Dermis microvascular lymphatic vessel endothelial cell (primary cell): ENCODE measurements at regions not wholly inside any gene's neighbourhood (a gene's known extent, or its start where the extent isn't known, plus 50 kb on each side); places are given as distances from the start of the nearest gene placed in this dataset.
"Not testable (repeated sequence)": the region's sequence is repeated elsewhere in the genome, so short reads cannot be mapped to it uniquely, and the experiment has no call there.

Experiments
- DNase-seq, 2 donors: peaks; one replicate each; pipeline versions ENCODE4 v3.0.0 to v3.0.0-alpha.2; 2010; ENCODE audit warnings: low read depth in 2 of 2

DNA sequence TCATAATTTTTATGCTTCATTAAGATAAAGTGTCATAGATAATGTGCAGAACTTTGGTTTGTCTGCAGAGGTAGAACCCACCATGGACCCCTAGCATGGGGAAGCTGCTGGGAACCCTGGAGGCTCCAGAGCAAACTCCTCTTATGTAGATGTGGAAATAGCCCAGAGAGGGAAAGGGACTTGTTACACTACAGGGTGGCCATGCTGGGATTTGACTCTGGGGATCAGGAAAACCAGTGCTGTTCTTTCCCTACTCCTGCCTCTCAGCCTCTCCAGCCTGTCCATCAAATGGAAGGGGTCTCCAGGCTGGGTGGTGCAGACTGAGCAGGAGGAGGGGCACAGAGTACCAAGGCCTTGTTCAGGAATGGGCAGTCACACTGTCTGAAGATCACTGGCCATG, 54.2 kb downstream of the MSX1 start:
- DNase-seq = no peak

DNA sequence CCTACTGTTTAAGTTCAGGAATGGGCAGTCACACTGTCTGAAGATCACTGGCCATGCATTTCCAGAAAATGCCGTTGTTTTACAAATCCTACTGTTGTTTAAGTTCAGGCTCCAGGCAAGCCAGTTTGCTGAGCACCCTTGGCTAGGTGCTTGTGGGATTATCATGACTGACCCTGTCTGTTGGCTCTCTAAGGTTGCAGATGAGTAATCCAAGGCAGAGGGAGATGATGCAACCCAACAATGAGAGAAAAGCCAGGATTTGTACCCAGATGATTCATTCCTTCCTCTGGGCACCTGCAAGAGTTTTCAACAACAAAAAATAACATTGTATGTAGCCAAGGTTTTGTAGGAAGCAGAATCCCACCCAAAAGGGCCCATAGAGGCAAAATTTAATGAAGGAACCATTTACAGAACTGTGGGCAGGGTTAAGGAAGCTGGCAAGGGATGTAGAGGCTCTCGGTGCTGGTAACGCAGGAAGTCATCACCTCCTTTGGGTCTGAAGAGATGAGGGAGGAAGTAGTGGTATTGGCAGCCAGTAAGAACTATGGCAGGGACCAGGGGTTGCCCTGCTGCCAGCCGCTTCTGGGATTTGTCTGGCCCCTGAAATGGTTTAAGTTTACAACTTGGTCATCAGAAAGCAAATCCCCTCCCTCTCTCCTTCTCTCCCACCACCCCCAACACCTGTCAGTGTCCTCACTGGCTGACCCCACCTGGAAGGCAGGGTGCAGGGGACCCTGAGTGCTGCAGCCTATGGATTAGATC, 54.8 kb downstream of the MSX1 start:
- peak in 1 of 2 donors; percentile 15 for DNase-seq

DNA sequence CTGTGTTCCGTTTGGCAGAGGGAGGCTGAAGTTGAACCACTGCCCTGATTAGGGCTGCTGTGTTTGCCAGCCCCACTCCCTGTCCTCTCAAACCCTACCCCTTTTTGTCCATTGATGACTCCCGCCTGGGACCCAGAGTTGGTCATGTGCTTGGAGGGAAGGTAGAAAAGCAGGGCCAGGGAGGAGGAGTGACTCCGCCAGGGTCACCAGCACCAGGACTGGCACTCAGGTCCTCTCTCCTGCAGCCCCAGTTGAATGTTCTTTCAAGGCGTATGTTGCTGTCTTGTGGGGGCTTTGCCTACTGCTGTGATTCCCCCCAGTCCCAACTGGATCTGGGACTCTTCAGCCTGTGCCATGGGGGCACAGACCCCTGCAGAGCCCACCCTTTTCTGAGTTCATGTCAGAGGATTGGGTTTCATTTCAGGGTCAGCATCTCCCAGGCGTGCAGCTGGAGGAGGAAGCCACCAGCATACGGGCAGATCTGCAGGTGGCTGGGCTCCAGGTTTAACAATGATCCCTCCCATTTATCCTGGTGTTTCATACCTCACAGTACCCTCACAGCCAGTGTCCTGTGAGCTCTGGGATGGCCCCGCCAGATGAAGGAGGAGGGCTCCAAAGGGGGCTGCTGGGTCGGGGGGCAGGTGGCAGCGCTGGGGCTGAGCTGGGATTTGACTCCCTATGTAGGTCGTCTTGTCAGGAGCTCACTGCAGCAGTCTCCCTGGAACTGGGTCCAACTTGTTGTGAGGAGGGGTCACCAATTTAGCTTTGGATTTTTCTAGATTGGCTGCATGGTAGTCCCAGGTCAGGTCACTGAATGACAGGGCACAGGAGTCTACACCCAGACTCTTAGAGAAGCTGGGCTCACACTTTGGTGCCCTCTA, 55.7 kb downstream of the MSX1 start:
- no peak for DNase-seq

DNA sequence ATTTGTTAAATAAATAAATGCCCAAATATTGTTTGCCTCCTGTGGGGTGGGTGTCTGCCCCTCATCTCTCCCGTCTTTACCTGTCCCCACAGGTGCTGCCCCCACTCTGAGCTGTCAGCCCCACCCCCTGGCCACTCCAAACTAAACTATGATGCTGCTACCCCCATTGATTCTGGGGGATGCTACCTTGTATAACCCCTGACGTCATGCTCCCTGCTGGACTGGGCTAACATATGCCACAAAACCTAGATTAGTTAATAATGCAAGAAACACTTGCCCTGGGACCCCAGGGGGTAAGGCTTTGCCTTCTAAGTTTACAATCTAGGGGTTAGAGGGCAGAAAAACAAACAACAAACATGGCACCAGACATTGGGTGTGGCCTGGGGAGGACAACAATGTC, 58.6 kb downstream of the MSX1 start:
- no peak for DNase-seq

DNA sequence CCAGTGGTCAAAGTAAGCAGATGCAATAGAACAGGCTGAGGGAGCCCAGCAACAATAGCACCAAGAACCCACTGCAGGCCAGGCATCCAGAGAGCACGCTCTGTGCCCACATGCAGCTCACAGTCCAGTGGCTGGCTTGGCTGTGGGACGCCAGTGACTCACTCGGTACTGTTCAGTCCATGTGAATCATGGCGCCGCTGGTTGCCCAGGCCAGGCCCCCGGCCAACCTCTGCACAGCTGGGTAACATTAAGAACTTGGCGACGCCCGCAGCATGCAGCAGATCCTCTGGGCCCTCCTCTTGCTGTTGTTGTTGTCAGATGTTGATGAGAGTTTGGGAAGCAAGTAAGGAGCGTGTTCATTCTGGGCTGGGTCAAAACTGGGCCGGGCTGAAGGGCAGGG, 60.5 kb downstream of the MSX1 start:
- DNase-seq = no peak

DNA sequence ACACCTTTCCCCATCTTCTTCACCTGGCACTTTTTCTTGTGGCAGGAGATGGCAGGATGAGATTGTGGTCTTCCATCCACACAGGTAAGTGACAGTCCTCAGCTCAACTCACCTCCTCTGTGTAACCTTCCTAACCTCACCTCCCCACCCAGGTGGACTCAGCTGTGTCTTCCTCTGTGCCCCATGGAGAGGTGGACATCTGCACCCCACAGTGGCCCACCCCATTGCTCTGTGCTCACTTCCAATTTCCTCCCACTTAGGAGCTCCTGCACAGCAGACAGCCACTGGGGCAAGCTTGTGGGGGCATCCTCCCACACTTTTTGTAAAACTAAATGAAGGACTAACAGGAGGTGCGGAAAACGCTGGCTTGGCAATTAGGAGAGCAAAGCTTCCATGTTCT, 61.6 kb downstream of the MSX1 start:
- DNase-seq = no peak

DNA sequence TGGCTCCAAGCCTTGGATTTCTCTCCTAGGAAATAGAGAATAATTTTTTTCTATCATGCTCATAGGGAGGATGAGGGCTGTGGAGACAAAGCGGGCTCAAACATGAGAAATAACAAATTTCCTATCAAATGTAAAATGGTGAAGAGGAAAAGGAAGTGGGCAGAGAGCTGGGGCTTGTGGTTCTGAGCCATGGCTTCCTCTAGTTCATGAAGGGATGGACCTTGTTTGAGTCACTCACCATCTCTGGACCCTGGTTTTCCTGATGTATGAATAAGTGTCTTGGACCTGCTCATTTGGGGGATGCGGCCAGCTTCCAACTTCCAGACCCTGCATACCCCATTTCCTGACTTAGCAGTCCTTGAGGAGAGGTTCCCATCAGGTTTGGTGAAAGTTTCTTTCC, 63.0 kb downstream of the MSX1 start:
- no peak for DNase-seq

DNA sequence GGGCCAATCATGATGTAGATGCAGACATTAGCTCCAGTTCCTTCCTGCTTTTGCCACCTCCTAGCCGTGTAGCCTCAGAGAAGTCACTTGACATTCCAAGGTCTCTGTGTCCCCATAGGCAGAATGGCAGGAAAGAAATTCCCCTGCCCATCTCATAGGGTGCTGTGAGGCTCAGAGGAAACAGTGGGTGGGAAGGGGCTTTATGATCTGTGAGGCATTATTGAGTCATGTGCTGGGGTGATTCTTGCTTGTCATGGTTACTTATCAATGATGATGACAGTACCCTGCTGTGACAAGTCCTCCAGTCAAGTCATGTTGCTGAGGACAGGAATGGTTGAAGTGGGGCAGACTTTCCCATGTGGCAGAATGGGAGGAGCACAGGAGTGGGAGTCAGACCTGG, 63.7 kb downstream of the MSX1 start:
- no peak for DNase-seq

DNA sequence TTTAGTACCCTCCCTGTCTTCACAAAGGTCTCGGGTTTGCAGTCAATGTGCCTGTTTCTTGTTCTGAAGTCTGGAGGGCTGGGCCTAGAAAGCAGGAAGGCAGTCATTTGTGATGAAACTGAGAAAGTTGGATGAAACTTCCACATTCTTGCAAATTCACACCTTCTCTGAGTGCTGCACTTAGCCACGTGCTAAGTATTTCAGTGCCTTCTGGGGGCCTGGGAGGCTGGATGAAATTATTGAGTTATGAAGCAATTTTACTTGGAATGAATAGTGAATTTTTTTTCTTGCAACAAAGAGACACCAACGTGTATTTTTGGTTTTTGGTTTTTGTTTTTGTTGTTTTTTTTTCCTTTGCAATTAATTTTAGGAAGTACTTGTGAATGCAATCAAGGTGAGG, 71.2 kb downstream of the MSX1 start:
- no peak for DNase-seq

DNA sequence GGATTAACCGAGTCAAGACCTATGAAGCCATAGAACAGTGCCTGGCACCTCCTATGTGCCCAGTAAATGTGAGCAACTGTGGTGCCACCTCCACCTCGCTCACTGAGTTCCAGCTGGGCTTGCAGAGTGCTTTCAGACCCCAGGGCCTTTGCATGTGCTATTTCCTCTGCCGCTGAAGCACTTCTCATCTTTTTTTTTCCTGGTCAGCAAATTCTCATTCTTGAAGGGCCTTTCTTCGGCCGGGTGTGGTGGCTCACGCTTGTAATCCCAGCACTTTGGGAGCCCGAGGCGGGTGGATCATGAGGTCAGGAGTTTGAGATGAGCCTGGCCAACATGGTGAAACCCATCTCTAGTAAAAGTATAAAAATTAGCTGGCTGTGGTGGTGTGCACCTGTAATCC, 76.5 kb downstream of the MSX1 start:
- DNase-seq = no peak

DNA sequence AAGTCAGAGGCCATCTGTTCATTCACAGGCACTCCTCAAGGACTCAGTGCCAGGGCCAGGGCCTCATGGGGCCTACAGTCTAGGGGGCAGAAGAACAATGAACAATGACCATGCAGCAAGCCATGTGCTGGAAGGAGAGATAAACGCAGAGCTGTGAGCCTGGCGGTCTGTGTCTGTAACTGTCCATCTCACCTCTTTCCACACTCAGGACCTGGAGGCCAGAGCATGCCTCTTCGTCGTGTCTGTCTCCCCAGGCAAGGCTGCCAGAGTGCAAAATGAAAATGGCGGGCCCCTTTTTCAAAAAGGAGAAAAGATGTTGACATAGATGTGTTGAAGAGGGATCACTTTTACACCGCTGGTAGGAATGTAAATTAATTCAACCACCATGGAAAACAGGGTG, 78.5 kb downstream of the MSX1 start:
- no peak for DNase-seq

DNA sequence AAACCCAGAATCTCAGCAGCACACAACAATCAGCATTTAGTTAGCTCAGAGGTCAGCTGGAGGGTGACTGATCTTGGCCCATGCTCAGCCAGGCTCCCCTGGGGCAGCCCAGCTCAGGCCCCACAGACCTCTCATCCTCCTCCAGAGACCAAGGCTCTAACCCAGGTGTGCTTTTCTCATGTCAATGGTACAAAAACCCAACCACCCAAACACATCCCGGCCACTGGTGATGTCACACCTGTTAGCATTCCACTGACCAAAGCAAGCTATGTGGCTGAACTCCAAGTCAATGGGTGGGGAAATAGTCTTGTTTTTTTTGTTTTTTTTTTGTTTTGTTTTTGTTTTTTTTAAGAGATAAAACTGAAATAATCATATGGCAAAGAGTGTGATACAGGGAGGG, 77.5 kb downstream of the CYTL1 start:
- DNase-seq = no peak

DNA sequence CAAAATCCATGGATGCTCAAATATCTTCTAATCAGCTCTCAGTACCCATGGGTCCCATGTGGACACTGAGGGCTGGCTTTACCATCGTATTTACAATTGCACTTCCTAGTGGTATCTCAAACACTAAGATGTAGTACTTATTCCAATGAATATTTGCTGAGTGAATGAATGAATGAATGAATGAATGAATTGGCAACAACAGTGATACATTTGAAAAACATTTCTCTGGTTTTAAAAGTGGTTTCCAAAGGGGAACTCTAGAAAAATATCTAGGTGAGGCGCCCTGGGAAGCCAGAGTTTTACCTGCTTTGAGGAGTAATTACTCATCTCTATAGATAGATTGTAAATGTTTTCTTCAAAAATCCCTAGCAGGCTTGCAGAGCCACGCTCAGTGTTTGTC, 76.6 kb downstream of the CYTL1 start:
- DNase-seq = no peak

DNA sequence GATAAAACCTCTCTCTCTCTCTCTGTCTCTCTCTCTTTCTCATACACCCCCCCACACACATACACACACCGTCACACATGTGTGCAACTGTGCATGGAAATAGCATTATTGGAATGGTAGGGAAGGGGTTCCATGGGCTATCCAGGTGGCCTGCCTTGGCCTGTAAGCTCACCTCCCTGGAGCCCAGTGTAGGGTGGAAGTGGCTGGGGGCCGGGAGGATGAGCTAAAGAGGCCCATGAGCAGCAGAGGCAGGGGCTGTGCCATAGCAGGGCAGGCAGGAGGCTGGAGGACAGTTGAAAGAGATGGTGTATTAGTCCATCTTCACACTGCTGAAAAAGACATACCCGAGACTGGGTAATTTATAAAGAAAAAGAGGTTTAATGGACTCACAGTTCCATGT, 74.2 kb downstream of the CYTL1 start:
- no peak for DNase-seq

DNA sequence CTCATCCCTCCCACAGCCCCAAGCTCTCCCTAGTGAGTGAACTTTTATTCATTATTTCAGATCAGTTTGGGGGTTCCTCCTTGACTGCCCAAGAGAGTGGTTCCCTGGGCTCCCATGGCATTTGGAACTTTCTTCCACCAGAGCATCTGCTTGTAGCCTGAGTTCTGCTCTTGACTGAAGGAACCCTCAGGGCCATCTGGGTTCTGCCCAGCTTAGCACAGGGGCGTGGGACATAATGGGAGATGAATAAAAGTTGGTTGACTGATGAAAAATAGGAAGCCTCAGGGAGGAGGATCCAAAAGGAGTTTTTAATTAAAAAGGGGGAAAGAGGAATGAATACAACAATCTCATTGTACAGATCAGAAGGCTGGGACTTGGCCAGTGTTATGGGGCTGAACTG, 73.4 kb downstream of the CYTL1 start:
- no peak for DNase-seq

DNA sequence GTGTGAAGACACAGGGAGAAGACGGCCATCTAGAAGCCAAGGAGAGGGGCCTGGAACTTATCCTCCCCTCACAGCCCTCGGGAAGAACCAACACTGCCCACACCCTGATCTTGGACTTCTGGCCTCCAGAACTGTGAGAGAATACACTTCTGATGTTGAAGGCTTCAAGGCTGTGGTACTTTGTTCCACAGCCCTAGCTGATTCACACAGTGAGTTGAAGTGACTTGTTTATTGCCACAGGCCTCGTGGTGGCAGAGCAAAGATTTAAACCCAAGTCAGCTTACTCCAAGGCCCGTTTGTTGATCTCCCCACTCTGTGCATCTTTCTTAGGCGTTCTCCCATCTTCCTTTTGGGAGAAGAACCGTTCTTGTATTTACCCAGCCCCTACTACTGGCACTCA, 72.8 kb downstream of the CYTL1 start:
- DNase-seq = no peak

DNA sequence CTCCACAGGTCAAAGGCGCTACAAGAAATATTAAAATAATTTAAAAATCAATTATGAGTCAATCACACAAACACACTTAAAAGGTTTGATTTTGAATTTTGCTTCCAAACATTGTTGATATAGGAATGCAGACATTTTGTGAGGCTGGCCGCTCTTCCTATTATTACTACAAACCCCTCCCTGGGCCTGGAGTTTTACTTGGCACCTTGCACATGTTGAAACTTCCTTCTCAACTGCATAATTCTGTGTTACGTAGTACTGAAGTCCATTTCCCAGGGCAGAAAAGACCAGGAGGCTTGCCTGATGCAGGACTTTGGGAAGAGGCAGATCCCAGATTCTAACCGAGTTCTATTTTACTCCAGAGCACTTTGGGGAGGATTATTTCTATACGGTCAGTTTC, 71.5 kb downstream of the CYTL1 start:
- DNase-seq = no peak

DNA sequence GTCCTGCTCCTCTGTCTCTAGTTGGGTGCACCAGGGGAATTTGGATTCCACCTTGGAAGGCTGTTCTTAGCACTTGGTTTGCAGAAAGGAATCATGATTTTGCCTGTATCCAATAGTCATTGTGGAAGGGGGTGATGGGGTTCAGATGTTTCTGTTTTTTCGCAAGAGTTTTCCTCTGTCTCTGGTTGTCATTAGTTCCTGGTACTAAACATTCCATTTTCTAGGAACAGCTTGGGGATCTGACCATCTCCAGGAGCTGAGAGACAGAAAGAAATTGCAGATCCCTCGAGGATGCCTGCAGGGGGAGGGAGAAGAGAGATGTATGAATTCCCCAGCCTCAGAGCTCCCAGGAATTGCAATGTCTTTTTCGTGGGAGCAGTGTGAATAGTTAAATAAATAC, 70.9 kb downstream of the CYTL1 start:
- DNase-seq = no peak

DNA sequence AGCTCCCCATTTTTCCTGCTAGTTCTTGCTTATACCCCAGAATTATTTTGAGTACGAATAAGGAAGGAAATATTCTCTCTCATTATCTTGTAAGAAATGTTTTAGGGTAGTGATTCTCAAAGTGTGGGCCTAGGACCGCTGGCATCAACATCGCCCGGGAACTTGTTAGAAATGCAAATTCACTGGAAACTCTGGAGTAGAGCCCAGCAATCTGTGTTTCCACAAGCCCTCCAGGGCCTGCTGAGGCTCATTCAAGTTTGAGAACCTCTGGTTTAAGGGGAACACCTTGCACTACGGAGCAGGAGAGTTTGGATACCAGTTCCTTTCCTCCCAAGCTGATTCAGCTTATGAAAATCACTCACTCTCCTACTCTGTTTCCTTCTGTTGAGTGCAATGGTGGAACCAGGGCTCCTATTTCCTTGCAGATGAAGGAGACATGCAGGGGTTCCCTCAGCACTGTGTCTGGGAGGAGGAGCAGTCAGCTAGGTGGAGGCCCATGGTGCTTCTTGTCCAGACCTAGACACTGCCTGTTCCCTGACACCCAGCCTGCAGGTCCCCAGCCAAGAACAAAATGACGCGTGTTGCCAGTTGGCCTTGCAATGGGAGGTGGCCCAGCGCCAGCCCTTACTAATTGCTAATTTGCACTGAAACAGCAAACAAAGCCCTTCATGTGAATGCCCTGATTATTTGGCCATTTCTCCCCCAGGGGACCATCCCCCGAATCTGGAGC, 68.5 kb downstream of the CYTL1 start:
- DNase-seq = no peak

DNA sequence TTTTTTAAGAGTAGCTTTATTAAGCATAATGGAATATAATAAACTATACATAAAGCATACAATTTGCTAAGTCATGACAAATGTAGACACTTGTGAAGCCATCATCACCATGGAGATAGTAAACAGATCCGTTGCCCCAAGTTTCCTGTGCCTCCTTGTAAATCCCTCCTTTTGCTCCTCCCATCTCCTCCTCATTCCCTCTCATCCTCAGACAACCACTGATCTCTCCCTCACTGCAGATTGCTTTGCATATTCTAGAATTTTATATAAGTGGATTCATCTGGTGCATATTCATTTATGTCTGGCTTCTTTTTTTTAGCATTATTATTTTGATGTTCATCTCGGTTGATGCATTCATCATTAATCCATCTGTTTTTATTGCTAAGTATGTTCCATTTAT, 67.0 kb downstream of the CYTL1 start:
- DNase-seq = no peak

DNA sequence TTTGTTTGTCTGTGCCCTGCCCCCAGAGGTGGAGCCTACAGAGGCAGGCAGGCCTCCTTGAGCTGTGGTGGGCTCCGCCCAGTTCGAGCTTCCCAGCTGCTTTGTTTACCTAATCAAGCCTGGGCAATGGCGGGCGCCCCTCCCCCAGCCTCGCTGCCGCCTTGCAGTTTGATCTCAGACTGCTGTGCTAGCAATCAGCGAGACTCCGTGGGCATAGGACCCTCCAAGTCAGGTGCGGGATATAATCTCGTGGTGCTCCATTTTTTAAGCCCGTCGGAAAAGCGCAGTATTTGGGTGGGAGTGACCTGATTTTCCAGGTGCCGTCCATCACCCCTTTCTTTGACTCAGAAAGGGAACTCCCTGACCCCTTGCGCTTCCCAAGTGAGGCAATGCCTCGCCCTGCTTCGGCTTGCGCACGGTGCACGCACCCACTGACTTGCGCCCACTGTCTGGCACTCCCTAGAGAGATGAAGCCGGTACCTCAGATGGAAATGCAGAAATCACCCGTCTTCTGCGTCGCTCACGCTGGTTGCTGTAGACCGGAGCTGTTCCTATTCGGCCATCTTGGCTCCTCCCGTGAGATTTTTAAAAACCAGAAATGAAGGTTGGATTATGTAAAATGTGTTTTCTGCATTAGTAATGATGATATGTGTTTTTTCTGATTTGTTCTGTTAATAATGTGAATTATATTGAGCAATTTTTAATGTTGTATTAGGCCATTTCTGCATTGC, 59.7 kb downstream of the CYTL1 start:
- DNase-seq = not testable (repeated sequence)

DNA sequence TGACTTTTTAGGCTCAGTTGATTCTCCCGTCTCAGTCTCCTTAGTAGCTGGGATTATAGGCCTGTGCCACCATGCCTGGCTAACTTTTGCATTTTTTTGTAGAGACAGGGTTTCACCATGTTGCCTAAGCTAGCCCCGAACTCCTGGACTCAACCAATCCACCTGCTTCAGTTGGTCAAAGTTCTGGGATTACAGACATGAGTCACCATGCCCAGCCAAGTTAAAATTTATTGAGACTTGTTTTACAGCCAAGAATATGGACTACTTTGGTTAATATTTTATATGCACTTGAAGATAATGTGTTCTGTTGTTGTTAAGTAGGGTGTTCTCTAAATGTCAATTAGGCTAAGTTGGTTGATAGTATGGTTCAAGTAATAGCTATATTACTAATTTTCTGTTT, 58.7 kb downstream of the CYTL1 start:
- no peak for DNase-seq
